Retinal pigment epithelial cell (primary cell): ENCODE measurements at regions not wholly inside any gene's neighbourhood (a gene's known extent, or its start where the extent isn't known, plus 50 kb on each side); places are given as distances from the start of the nearest gene placed in this dataset.
A peak's percentile ranks its signal among the peaks of the same experiment; 100 is the strongest.

ENCODE experiments used
- DNase-seq: peaks from one replicate; pipeline ENCODE4 v3.0.0-alpha.2; 2010; ENCODE audit warnings: low read depth
- H3K4me3 ChIP-seq: 2 replicates; pipeline ENCODE4 v1.5.1; 2011; ENCODE audit warnings: mild to moderate bottlenecking, low read length, control low read depth, moderate library complexity
- TF ChIP-seq, protein P1 (sequence below): conservative IDR thresholded peaks from 2 replicates; pipeline ENCODE4 v1.5.1; 2011; ENCODE audit warnings: low read depth, low read length, control low read depth, inconsistent platforms

- TF ChIP-seq, protein P1, sequence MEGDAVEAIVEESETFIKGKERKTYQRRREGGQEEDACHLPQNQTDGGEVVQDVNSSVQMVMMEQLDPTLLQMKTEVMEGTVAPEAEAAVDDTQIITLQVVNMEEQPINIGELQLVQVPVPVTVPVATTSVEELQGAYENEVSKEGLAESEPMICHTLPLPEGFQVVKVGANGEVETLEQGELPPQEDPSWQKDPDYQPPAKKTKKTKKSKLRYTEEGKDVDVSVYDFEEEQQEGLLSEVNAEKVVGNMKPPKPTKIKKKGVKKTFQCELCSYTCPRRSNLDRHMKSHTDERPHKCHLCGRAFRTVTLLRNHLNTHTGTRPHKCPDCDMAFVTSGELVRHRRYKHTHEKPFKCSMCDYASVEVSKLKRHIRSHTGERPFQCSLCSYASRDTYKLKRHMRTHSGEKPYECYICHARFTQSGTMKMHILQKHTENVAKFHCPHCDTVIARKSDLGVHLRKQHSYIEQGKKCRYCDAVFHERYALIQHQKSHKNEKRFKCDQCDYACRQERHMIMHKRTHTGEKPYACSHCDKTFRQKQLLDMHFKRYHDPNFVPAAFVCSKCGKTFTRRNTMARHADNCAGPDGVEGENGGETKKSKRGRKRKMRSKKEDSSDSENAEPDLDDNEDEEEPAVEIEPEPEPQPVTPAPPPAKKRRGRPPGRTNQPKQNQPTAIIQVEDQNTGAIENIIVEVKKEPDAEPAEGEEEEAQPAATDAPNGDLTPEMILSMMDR: no peak
- no peak for DNase-seq
- H3K4me3 ChIP-seq: no peak overlapping the region
Measured at GRCh38 chr13:39283072-39283471, 244.8 kb downstream of the NHLRC3 start.

- no peak overlapping the region for H3K4me3 ChIP-seq
- no peak for DNase-seq
- TF ChIP-seq, protein P1: peak; percentile 2
Measured at GRCh38 chr13:39284801-39285388, 246.6 kb downstream of the NHLRC3 start.
